Peyer's patch (tissue), 4 donors: ENCODE measurements at regions not wholly inside any gene's neighbourhood (a gene's known extent, or its start where the extent isn't known, plus 50 kb on each side); places are given as distances from the start of the nearest gene placed in this dataset.

Experiments
- CTCF ChIP-seq, 6 experiments: fragments of 450-650 bp in 4 of 6; fragments of 200-600 bp in 2 of 6; sonication (generic) in 1 of 6; IDR thresholded peaks; one replicate each; pipeline ENCODE4 v1.5.1; 2017 to 2019; ENCODE audit warnings: antibody characterized with exemption in 6 of 6, mild to moderate bottlenecking in 3 of 6, moderate library complexity in 1 of 6
- POLR2A ChIP-seq, 2 donors: fragments of 450-650 bp; IDR thresholded peaks; one replicate each; pipeline ENCODE4 v1.5.1; 2017; ENCODE audit warnings: antibody characterized with exemption in 2 of 2, mild to moderate bottlenecking in 2 of 2, moderate library complexity in 2 of 2

DNA sequence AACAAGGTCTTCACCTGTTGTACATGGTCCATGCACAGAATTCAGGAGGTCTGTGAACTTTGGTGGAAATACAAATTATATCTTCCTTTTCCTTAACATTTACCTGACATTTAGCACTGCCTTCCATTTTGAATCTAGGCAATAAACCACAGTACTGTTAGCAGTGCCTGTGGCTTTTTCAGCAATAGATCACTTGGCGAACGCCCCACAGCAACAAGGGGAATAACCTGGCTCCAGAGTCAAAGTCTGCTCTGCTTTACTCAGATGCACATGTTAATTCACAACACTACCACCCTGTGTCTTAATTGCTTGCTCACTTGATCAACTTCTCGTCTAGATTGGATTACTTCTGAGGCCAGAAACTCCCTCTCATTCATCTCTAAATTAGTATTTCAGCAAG lies 414.6 kb upstream of the PROK2 start:
- TF ChIP-seq CTCF (IDR thresholded peaks at IDR 0.05) (no peak), POLR2A (IDR thresholded peaks at IDR 0.05) (no peak)
